Loucy (cell line): ENCODE measurements at regions not wholly inside any gene's neighbourhood (a gene's known extent, or its start where the extent isn't known, plus 50 kb on each side); places are given as distances from the start of the nearest gene placed in this dataset.

ENCODE experiments used
- H2AFZ ChIP-seq: fragments of 200-600 bp; sonication (generic); 2 replicates; pipeline ENCODE4 v1.6.0; 2016; ENCODE audit warnings: antibody characterized with exemption, mild to moderate bottlenecking, low read length, moderate library complexity
- H3F3A ChIP-seq: fragments of 200-600 bp; 2 replicates; pipeline ENCODE4 v1.6.0; 2016; ENCODE audit warnings: antibody characterized with exemption, low read depth, mild to moderate bottlenecking
- H3K27me3 ChIP-seq: fragments of 200-600 bp; sonication (generic); 2 replicates; pipeline ENCODE4 v1.6.1; 2014; ENCODE audit warnings: low read length, mild to moderate bottlenecking; ENCODE audit not compliant: insufficient read depth, poor library complexity, severe bottlenecking
- H3K36me3 ChIP-seq: fragments of 200-600 bp; sonication (generic); 2 replicates; pipeline ENCODE4 v1.6.1; 2016; ENCODE audit warnings: low read length; ENCODE audit not compliant: insufficient read depth
- H3K4me1 ChIP-seq: fragments of 200-600 bp; sonication (generic); 2 replicates; pipeline ENCODE4 v1.5.1; 2014; ENCODE audit warnings: low read length, mild to moderate bottlenecking; ENCODE audit not compliant: insufficient read depth, poor library complexity, severe bottlenecking
- H3K4me2 ChIP-seq: fragments of 200-600 bp; sonication (generic); 2 replicates; pipeline ENCODE4 v1.6.0; 2014; ENCODE audit warnings: antibody characterized with exemption, low read length, low read depth, mild to moderate bottlenecking; ENCODE audit not compliant: poor library complexity, severe bottlenecking
- H3K4me3 ChIP-seq: fragments of 200-600 bp; sonication (generic); 2 replicates; pipeline ENCODE4 v1.5.1; 2014; ENCODE audit warnings: low read length, mild to moderate bottlenecking, mixed read lengths; ENCODE audit not compliant: poor library complexity, severe bottlenecking
- H3K79me2 ChIP-seq: fragments of 200-600 bp; sonication (generic); 2 replicates; pipeline ENCODE4 v1.6.1; 2014; ENCODE audit warnings: low read length; ENCODE audit not compliant: insufficient read depth
- H3K9ac ChIP-seq: fragments of 200-600 bp; sonication (generic); 2 replicates; pipeline ENCODE4 v1.6.0; 2014; ENCODE audit warnings: mild to moderate bottlenecking, low read depth, low read length, moderate library complexity; ENCODE audit not compliant: poor library complexity, severe bottlenecking
- H3K9me2 ChIP-seq: fragments of 200-600 bp; sonication (generic); replicated peaks from 2 replicates; pipeline ENCODE4 v1.6.1; 2016; ENCODE audit warnings: low read depth, low read length, mixed read lengths
- H3K9me3 ChIP-seq: fragments of 200-600 bp; sonication (generic); 2 replicates; pipeline ENCODE4 v1.6.1; 2014; ENCODE audit warnings: mild to moderate bottlenecking, antibody characterized with exemption, low read length, low read depth; ENCODE audit not compliant: insufficient read depth
- H4K20me1 ChIP-seq: fragments of 200-600 bp; sonication (generic); 2 replicates; pipeline ENCODE4 v1.6.0; 2014; ENCODE audit warnings: antibody characterized with exemption, low read length, mild to moderate bottlenecking; ENCODE audit not compliant: insufficient read depth, poor library complexity, severe bottlenecking
- CTCF ChIP-seq: fragments of 200-600 bp; sonication (generic); conservative IDR thresholded peaks from 2 replicates; pipeline ENCODE4 v1.5.1; 2014; ENCODE audit warnings: mild to moderate bottlenecking, antibody characterized with exemption, low read length
- EZH2phosphoT487 ChIP-seq: fragments of 200-600 bp; IDR thresholded peaks from 2 replicates; pipeline ENCODE4 v1.6.1; 2018; ENCODE audit warnings: antibody characterized with exemption, mild to moderate bottlenecking, moderate library complexity, borderline replicate concordance

GRCh38 chr16:63473725-63474124, 1437.5 kb upstream of the CDH8 start:
- no peaks in the 10 kb centered on the region for H3K27me3 ChIP-seq
- no peak overlapping the region for H2AFZ ChIP-seq
- no peak overlapping the region for H3K9ac ChIP-seq
- no peaks in the 10 kb centered on the region for H3K9me3 ChIP-seq
- H4K20me1 ChIP-seq: no peaks in the 10 kb centered on the region
- H3K79me2 ChIP-seq: no peaks in the 10 kb centered on the region
- H3K4me3 ChIP-seq: no peak overlapping the region
- H3K9me2 ChIP-seq: no peaks in the 10 kb centered on the region
- TF ChIP-seq CTCF (no peak), EZH2phosphoT487 (no peak)
- H3F3A ChIP-seq: no peaks in the 10 kb centered on the region
- H3K36me3 ChIP-seq: no peaks in the 10 kb centered on the region
- H3K4me1 ChIP-seq: no peaks in the 10 kb centered on the region
- no peak overlapping the region for H3K4me2 ChIP-seq

GRCh38 chr16:63467513-63467912, 1431.3 kb upstream of the CDH8 start:
- no peaks in the 10 kb centered on the region for H3K9me3 ChIP-seq
- H3K36me3 ChIP-seq: no peaks in the 10 kb centered on the region
- H4K20me1 ChIP-seq: no peaks in the 10 kb centered on the region
- H3K9ac ChIP-seq: no peak overlapping the region
- no peaks in the 10 kb centered on the region for H3K4me1 ChIP-seq
- no peak overlapping the region for H2AFZ ChIP-seq
- no peaks in the 10 kb centered on the region for H3F3A ChIP-seq
- no peak overlapping the region for H3K4me2 ChIP-seq
- H3K79me2 ChIP-seq: no peaks in the 10 kb centered on the region
- no peaks in the 10 kb centered on the region for H3K9me2 ChIP-seq
- H3K27me3 ChIP-seq: no peaks in the 10 kb centered on the region
- no peak overlapping the region for H3K4me3 ChIP-seq
- TF ChIP-seq CTCF (no peak), EZH2phosphoT487 (no peak)

GRCh38 chr16:63462316-63462715, 1426.1 kb upstream of the CDH8 start:
- H4K20me1 ChIP-seq: no peaks in the 10 kb centered on the region
- no peak overlapping the region for H2AFZ ChIP-seq
- H3K9me2 ChIP-seq: no peaks in the 10 kb centered on the region
- no peak for TF ChIP-seq CTCF
- TF ChIP-seq EZH2phosphoT487: no peak
- no peak overlapping the region for H3K4me2 ChIP-seq
- H3K27me3 ChIP-seq: no peaks in the 10 kb centered on the region
- no peak overlapping the region for H3K4me3 ChIP-seq
- H3F3A ChIP-seq: no peaks in the 10 kb centered on the region
- H3K36me3 ChIP-seq: no peaks in the 10 kb centered on the region
- H3K9me3 ChIP-seq: no peaks in the 10 kb centered on the region
- no peaks in the 10 kb centered on the region for H3K4me1 ChIP-seq
- no peak overlapping the region for H3K9ac ChIP-seq
- H3K79me2 ChIP-seq: no peaks in the 10 kb centered on the region
